GM12878 (cell line): ENCODE measurements at regions not wholly inside any gene's neighbourhood (a gene's known extent, or its start where the extent isn't known, plus 50 kb on each side); places are given as distances from the start of the nearest gene placed in this dataset.

Experiments used
- ATAC-seq: fragments of 200-7000 bp; cut with Tn5 transposase; 3 replicates; pipeline ENCODE4 v1.9.1; 2020; ENCODE audit warnings: mild to moderate bottlenecking, moderate library complexity
- BruUV-seq: library from RNA; stranded (reverse); fragments of 400-500 nt; replicated peaks from 2 replicates; lab custom pipeline; 2021; lab: Mats Ljungman, UMichigan
- CTCF ChIA-PET: fragments of 300-600 bp; sonication (Branson Sonifier 250); formaldehyde crosslinking; extraction: SDS; loops from one replicate; lab custom pipeline; 2021; ENCODE audit warnings: inconsistent platforms; lab: Yijun Ruan, JAX
- POLR2A ChIA-PET: fragments of 350-600 bp; formaldehyde crosslinking; extraction: SDS; loops from one replicate; lab custom pipeline; 2021; ENCODE audit warnings: inconsistent platforms; lab: Charles Lee
- RAD21 ChIA-PET: fragments of 300-600 bp; sonication (Branson Sonifier 250); formaldehyde crosslinking; loops from one replicate; lab custom pipeline; 2023; ENCODE audit warnings: antibody characterized with exemption; ENCODE audit not compliant: unreplicated experiment; lab: Charles Lee
- SMC1A ChIA-PET: fragments of 300-600 bp; sonication (Branson Sonifier 250); formaldehyde crosslinking; loops from one replicate; lab custom pipeline; 2023; ENCODE audit not compliant: unreplicated experiment, uncharacterized antibody; lab: Charles Lee
- DNase-seq: peaks from one replicate; pipeline ENCODE4 v3.0.0-alpha.2; 2011; ENCODE audit warnings: low read depth, low spot score
- FAIRE-seq: peaks from 3 replicates; lab custom pipeline; 2011; peaks lifted over from hg19 to GRCh38; lab: Jason Lieb, UNC
- H2AFZ ChIP-seq: 2 replicates; pipeline ENCODE4 v1.6.0; 2011; ENCODE audit warnings: low read depth, low read length, control low read depth; ENCODE audit not compliant: control insufficient read depth
- H3K27ac ChIP-seq: 2 replicates; pipeline ENCODE4 v1.5.1; 2011; ENCODE audit warnings: control low read depth; ENCODE audit not compliant: control insufficient read depth, insufficient read depth
- H3K27me3 ChIP-seq, 2 experiments: replicated peaks in 1 of 2; 2 replicates each; pipeline versions ENCODE4 v1.6.0 to v1.6.1; 2011; ENCODE audit warnings: low read length in 1 of 2; ENCODE audit not compliant: control insufficient read depth in 2 of 2, insufficient read depth in 2 of 2
- H3K36me3 ChIP-seq, 2 experiments: 2 replicates each; pipeline ENCODE4 v1.5.1; 2011; ENCODE audit warnings: low read length in 1 of 2; ENCODE audit not compliant: control insufficient read depth in 2 of 2, insufficient read depth in 2 of 2
- H3K4me1 ChIP-seq: 2 replicates; pipeline ENCODE4 v1.6.1; 2011; ENCODE audit warnings: mild to moderate bottlenecking, low read length, moderate library complexity, mixed read lengths; ENCODE audit not compliant: control insufficient read depth, insufficient read depth
- H3K4me2 ChIP-seq: 2 replicates; pipeline ENCODE4 v1.6.0; 2011; ENCODE audit warnings: control low read depth; ENCODE audit not compliant: control insufficient read depth, insufficient read depth
- H3K4me3 ChIP-seq: fragments of 200-600 bp; sonication (generic); 2 replicates; pipeline ENCODE4 v1.5.1; 2016
- H3K79me2 ChIP-seq: 2 replicates; pipeline ENCODE4 v1.6.0; 2011; ENCODE audit warnings: low read length; ENCODE audit not compliant: control insufficient read depth, insufficient read depth
- H3K9ac ChIP-seq: 2 replicates; pipeline ENCODE4 v1.8.0; 2011; ENCODE audit warnings: low read length, control low read depth, mixed read lengths; ENCODE audit not compliant: control insufficient read depth, insufficient read depth
- H3K9me3 ChIP-seq: replicated peaks from 3 replicates; pipeline ENCODE4 v1.5.1; 2011; ENCODE audit warnings: mild to moderate bottlenecking, low read length; ENCODE audit not compliant: control insufficient read depth, insufficient read depth
- H4K20me1 ChIP-seq: 2 replicates; pipeline ENCODE4 v1.6.0; 2011; ENCODE audit not compliant: control insufficient read depth, insufficient read depth
- BCLAF1 ChIP-seq: fragments of 450-650 bp; IDR thresholded peaks from 2 replicates; pipeline ENCODE4 v1.6.1; 2017; ENCODE audit warnings: antibody characterized with exemption, mild to moderate bottlenecking, moderate library complexity
- CREB1 ChIP-seq: IDR thresholded peaks from 2 replicates; pipeline ENCODE4 v1.6.1; 2012; ENCODE audit warnings: low read depth, mild to moderate bottlenecking, inconsistent platforms
- EED ChIP-seq: sonication (generic); IDR thresholded peaks from 2 replicates; pipeline ENCODE4 v1.6.1; 2016; ENCODE audit warnings: antibody characterized with exemption, low read depth
- ELK1 ChIP-seq: IDR thresholded peaks from 2 replicates; pipeline ENCODE4 v1.6.1; 2012; ENCODE audit warnings: low read depth, low read length, improper control_type of control experiment
- NBN ChIP-seq: fragments of 450-650 bp; IDR thresholded peaks from 2 replicates; pipeline ENCODE4 v1.6.1; 2016
- SMC3 ChIP-seq: IDR thresholded peaks from 2 replicates; pipeline ENCODE4 v1.6.1; 2011; ENCODE audit warnings: low read length, improper control_type of control experiment, borderline replicate concordance
- SUPT20H ChIP-seq: IDR thresholded peaks from 2 replicates; pipeline ENCODE4 v1.6.1; 2011; ENCODE audit warnings: low read depth, mild to moderate bottlenecking, low read length, moderate library complexity, borderline replicate concordance; ENCODE audit not compliant: control insufficient read depth
- TARDBP ChIP-seq: IDR thresholded peaks from 2 replicates; pipeline ENCODE4 v1.6.1; 2016; ENCODE audit warnings: borderline replicate concordance
- WGBS: methylation state at CpG from one replicate; pipeline ENCODE4 v1.1.6; 2016; ENCODE audit warnings: low lambda C conversion rate; ENCODE audit not compliant: insufficient replicate concordance, insufficient coverage; ENCODE audit errors: missing lambda C conversion rate; 5-methylcytosine and 5-hydroxymethylcytosine counted together
- in situ Hi-C: fragments of 300-500 bp; cut with MboI; formaldehyde crosslinking; loops from 9 replicates; pipeline ENCODE4 v1.14.3; 2018; ENCODE audit warnings: mixed read lengths
- intact Hi-C: fragments of 100-400 bp; cut with micrococcal nuclease; formaldehyde crosslinking; loops from one replicate; pipeline ENCODE4 v1.14.2; 2022; ENCODE audit not compliant: unreplicated experiment

GRCh38 chr22:49582678-49583077, 245.0 kb downstream of the BRD1 start:
- no peak overlapping the region for H3K9ac ChIP-seq
- DNase-seq = no peak
- H3K79me2 ChIP-seq = no peaks in the 10 kb centered on the region
- 88% methylated on average over 11 of the region's 11 CpGs for WGBS
- no peaks in the 10 kb centered on the region for H3K4me1 ChIP-seq
- POLR2A ChIA-PET = no interaction called here
- FAIRE-seq = no peak
- no peak overlapping the region for H2AFZ ChIP-seq
- intact Hi-C loops (no loop called here), in situ Hi-C loops (no loop called here)
- no peaks in the 10 kb centered on the region; a peak in 2 of 4 replicates for H3K36me3 ChIP-seq
- H3K27me3 ChIP-seq = no peaks in the 10 kb centered on the region
- no peak overlapping the region for H3K4me2 ChIP-seq
- H4K20me1 ChIP-seq = no peaks in the 10 kb centered on the region
- H3K9me3 ChIP-seq = peaks cover 2% of the 10 kb centered on the region; the same call in 1 of the 3 replicates
- RAD21 ChIA-PET = no interaction called here
- TF ChIP-seq EED (no peak), NBN (no peak), SUPT20H (no peak), SMC3 (no peak), BCLAF1 (no peak)
- no peak for ATAC-seq
- no peak overlapping the region for H3K27ac ChIP-seq
- H3K4me3 ChIP-seq = no peak overlapping the region
- SMC1A ChIA-PET = no interaction called here
- CTCF ChIA-PET = no interaction called here
- BruUV-seq = no TSS peak

DNA sequence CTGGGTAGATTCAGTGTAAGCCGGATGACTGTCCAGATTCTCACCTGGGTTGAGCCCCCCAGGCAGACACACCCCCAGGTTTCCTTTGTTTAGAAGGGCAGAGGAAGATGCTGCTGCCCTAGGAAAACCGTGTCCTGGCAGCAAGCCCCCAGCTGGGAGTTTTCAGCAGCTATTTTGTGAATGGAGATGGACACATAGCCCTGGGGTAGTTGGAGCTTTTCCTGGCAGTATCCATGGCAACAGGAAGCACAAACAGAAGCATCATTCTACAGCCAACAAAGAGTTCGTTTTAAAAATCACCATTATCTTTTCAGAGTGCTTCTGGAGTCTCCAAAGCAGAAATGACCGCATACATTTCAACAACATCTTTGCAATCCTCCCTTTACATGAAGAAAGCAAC, 245.5 kb downstream of the BRD1 start:
- ChIA-PET RAD21 (no interaction called here), CTCF (no interaction called here), SMC1A (no interaction called here), POLR2A (no interaction called here)
- no peaks in the 10 kb centered on the region; a peak in 2 of 4 replicates for H3K36me3 ChIP-seq
- H3K4me3 ChIP-seq = no peak overlapping the region
- no peaks in the 10 kb centered on the region for H4K20me1 ChIP-seq
- WGBS = 61% methylated on average over 4 of the region's 4 CpGs
- BruUV-seq = no TSS peak
- H3K4me2 ChIP-seq = no peak overlapping the region
- no peak overlapping the region for H2AFZ ChIP-seq
- DNase-seq = no peak
- TF ChIP-seq ELK1 (no peak), TARDBP (no peak), CREB1 (no peak)
- ATAC-seq = no peak
- H3K79me2 ChIP-seq = no peaks in the 10 kb centered on the region
- no peak overlapping the region for H3K27ac ChIP-seq
- in situ Hi-C loops (no loop called here), intact Hi-C loops (no loop called here)
- peaks cover 2% of the 10 kb centered on the region; the same call in 1 of the 3 replicates for H3K9me3 ChIP-seq
- H3K9ac ChIP-seq = no peak overlapping the region
- H3K4me1 ChIP-seq = no peaks in the 10 kb centered on the region
- no peak for FAIRE-seq
- no peaks in the 10 kb centered on the region for H3K27me3 ChIP-seq
